Stimulated activated CD4-positive, alpha-beta T cell treated with anti-CD3 and anti-CD28 coated beads, TNF-alpha, amount 100 ng/mL, for 1 hour (primary cell): ENCODE measurements at regions not wholly inside any gene's neighbourhood (a gene's known extent, or its start where the extent isn't known, plus 50 kb on each side); places are given as distances from the start of the nearest gene placed in this dataset.
"Not testable (repeated sequence)": the region's sequence is repeated elsewhere in the genome, so short reads cannot be mapped to it uniquely, and the experiment has no call there.

Source experiments
- DNase-seq, 3 donors: peaks; one replicate each; pipeline ENCODE4 v3.0.0-alpha.2; 2020; ENCODE audit warnings: low read depth in 3 of 3, low spot score in 1 of 3

DNA sequence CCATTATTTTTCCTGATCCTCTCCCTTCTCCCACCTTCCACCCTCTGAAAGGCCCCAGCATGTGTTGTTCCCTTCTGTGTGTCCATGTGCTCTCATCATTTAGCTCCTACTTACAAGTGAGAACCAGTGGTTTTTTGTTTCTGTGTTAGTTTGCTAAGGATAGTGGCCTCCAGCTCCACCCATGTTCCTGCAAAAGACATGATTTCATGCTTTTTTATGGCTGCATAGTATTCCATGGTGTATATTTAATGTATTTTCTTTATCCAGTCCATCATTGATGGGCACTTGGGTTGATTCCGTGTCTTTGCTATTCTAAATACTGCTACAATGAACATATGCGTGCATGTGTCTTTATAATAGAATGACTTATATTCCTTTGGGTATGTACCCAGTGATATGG, 89.4 kb upstream of the C1orf174 start:
- DNase-seq: no peak

DNA sequence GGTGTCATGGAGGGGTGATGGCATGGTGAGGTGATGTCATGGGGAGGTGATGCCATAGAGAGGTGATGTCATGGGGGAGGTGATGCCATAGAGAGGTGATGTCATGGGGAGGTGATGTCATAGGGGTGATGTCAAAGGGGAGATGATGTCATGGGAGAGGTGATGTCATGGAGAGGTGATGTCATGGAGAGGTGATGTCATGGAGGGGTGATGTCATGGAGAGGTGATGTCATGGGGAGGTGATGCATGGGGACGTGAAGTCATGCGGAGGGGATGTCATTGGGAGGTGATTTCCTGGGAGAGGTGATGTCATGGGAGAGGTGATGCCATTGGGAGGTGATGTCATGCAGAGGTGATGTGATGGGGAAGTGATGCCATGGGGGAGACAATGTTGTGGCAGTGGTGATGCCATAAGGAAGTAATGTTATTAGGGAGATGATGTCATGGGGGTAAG, 92.1 kb upstream of the C1orf174 start:
- DNase-seq: no peak

DNA sequence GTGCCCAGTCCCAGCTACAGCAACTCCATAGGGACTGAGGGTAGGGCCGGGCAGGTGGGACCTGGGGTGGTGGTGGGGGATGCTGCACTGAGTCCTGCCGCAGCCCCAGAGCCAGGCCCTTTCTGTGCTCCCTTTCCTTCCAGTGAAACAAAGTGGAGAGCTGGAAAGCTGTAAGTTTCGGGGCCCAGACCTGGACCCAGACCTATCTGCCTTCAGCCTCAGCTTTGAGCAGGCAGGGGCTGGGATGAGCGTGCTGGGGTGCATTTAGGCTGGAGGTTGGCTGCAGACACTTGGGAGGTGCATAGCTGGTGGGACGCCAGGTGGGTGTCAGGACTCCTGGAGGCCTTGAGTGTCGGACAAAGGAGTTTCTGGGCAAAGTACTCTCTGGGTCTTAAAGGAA, 92.7 kb upstream of the C1orf174 start:
- DNase-seq: no peak

DNA sequence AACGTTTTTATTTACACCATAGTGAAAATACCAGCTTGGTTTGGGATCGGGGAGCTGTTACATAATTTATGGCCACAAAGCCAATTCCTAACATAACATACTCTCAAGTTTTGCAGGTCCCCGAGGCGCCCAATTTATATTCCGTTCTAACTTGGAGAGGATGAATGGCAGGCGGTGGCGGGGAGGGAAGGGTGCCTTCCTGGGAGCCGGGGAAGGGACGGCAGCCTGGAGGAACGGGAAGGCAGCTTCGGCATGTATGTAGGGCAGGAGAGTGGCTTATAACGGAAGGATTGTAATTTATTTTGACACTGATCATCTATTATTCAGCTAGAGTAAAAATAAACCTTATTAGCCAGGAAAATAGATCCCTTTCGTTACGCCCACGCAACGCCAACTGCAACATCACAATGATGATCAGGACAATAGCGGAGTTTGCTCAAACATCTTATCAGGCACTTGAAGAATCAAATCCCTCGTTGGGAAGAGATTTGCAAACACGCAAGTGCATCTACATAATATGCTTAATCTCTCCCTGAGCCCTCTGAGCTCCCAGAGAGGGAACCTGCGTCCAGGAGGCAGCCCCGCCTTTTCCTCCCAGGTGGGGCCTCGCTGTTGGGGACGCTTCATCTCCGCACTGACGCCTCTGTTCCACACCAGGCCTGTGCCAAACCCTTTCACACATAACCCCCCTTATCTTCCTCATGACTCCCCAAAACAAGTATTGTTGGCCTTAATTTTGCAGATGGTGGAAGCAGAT, 93.7 kb upstream of the C1orf174 start:
- DNase-seq: no peak

DNA sequence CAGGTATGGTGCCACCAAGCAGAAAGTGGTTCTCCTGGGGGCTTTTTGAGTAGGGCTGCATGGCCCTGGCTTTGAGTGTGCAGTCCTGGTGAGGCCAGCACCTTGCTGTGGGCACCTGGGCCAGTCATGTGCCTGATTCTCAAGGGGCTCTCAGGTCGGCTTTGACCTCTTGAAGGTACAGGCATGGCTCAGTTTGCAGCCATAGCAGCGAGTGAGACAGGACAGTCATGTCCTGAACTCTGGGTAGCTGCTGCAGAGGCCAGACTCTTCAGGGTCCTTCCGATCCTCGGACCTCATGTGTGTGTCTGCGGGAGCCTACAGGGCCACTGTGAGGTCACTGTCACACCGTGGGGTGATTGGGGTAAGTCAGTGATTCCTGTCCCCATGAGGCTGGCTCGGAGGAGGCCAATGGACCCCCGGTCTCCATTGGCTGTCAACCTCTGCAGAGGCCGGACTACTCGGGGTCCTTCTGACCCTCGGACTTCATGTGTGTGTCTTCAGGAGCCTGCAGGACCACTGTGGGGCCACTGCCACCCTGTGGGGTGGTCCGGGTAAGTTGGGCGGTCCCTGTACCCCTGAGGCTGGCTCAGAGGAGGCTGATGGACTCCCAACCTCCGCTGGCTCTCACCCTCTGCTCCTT, 95.2 kb upstream of the C1orf174 start:
- DNase-seq: no peak

DNA sequence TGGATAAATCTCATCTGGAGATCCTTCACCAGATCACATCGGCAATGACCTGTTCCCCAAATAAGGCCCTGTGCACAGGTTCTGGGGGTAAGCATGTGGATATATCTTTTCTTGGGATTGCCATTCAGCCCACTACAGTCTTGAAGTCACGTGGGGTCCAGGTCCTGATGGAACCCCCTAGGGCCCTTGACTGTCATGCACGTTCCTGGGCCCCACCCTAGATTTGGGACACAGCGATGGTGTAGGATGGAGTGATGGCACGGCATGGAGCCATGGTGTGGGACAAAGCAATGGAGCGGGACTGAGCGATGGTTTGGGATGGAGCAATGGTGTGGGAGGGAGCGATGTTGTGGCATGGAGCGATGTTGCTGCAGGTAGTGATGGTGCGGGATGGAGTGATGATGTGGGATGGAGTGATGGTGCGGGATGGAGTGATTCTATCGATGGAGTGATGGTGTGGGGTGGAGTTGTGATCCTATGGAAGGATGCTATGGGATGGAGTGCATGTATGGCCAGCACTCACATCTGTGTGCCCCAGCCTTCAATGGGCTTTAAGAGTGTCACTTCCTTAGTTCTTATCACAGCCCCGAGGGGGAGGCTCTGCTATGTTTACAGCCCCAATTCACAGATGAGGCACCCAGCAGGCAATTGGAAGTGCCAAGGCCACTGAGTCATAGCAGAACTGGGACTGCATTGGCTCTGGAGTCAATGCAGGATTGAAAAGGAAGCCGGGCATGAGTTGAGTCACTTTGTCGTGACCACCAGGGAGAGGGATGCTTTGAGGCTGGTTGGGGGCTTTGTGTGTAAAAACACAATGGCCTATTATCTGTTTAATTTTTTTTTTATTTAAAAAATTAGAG, 97.0 kb upstream of the C1orf174 start:
- no peak for DNase-seq

DNA sequence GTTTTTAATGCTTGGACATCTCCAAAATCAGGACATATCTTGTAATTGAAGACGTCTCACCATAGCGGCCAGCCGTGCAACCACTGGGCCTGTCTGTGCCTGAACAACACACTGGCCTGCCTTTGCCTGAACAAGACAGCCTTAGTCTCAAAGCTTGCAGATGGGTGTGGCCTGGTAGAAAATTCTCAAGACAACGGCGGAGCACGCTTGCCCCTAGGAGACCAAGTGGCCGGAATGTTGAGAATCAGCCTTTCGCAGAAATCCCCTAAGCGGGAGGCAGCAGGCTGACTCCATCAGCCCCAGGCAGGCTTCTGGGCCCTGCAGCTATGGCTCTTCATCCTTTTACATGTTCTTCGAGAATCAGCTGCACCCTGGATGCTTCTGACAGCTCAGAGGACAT, 98.0 kb upstream of the C1orf174 start:
- DNase-seq: no peak

DNA sequence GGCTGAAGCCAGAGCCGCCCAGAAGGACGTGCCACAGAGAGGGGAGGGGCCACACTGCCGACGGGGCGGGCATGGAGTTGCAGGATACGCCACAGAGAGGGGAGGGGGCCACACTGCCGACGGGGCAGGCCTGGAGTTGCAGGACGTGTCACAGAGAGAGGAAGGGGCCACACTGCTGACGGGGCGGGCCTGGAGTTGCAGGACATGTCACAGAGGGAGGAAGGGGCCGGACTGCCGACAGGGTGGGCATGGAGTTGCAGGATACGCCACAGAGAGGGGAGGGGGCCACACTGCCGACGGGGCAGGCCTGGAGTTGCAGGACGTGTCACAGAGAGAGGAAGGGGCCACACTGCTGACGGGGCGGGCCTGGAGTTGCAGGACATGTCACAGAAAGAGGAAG, 99.4 kb upstream of the C1orf174 start:
- DNase-seq: not testable (repeated sequence)

DNA sequence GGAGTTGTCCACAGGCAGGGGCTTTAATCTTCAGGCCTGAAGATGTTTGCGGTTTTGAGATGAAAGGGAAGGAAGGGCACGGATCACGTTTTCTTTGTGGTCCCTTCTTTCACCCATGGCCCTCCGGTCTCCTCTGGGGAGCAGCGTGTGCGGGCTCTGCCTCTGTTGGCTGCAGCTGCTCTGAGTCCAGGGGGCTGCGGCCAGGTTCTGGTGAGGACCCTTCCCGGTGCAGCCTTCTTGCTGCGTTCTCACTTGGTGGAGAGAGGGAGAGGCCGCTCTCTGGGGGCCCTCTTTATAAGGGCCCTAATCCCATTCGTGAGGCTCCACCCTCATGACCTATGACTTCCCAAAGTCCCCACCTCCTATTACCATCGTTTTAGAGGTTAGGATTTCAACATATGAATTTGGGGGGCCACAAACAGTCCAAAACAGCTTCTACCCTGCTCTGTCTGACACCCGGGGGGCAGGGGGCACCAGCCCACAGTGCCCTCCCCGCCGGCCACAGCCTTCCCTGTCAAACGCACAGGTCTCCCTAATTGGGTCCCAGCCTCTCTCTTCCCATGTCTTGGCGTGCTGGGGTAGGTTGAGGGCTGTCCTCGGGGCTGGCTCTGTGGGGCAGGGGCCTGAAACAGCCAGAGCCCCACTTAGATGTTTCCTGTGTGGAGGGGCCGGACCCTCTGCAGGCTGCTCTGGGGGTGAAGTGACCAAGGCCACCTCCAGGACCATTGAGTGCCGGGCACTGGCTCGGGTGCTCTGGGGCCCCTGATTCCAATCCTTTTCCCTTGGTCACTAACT, 100.1 kb upstream of the C1orf174 start:
- DNase-seq: no peak

DNA sequence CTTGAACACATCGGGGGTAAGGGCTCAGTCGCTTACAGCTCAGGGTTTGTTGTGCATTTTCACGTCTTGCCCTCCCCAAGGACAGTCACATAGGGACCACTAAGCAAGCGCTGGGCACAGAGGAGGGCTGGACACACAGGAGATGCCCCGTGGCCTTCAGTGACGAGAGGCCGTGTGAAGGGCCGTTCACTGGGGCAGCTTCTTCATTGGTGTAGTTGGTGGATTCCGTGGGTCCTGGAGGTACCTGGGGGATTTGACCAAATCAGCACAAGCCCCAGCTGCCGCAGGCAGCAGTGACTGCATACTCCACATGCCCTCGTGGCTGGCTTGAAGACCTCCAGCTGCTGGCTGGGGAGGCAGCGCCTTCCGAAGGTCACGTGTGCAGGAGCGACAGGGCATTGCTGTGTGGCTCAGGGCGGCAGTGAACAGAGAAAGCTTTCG, 100.8 kb upstream of the C1orf174 start:
- DNase-seq: no peak

DNA sequence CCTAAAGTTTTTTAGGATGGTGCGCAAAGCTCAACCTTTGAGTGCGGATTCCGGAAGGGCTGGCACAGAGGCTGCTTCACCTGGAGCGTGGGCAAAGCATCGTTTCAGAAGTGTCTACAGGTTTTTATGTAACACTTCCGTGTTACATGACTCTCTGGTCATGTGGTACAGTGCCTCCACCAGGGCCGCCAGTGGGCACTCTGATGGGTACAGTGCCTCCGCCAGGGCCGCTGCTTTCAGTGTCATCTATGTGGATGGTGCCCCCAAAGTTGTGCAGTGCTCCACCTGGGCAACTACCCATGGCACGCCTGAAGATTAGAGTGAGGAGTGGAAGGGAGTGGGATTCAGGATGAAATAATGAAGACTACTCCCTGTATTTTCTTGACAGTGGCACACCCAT, 101.4 kb upstream of the C1orf174 start:
- no peak for DNase-seq

DNA sequence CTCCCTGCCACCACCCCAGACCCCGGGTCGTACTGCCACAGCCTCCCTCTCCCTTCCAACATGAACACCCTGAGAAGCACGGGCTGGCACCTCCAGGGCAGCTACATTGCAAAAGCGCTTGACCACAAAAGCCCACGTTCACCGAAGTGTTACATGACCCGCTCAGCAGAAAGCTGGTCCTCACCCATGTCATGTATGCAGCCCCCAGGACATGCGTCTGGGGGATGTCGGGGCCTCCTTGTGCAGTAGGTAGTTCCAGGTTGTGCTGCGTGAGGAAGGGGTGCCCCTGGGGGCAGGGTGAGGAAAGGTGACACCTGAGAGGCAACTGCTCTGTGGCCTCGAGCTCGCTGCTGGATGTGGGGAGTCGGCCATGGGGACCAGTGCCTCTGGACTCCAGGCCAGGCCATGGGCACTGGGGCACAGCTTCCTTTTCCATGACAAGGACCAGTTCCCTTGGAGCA, 102.0 kb upstream of the C1orf174 start:
- no peak for DNase-seq

DNA sequence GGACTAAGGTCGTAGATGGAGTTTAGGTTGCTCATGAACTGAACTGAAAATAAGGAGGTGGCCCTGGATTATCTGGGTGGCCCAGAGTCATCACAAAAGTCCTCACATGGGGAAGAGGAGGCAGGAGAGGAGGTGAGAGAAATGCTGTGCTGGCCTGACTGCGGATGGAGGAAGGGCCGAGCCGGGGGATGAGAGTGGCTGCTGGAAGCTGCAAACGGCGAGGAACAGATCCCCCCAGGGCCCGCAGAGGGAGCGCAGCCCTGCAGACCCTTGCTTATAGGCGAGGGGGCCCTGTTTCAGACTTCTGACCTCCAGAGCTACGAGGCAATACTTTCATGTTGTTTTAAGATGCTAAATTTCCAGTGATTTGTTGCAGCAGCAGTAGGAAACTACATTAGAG, 102.7 kb upstream of the C1orf174 start:
- no peak for DNase-seq

DNA sequence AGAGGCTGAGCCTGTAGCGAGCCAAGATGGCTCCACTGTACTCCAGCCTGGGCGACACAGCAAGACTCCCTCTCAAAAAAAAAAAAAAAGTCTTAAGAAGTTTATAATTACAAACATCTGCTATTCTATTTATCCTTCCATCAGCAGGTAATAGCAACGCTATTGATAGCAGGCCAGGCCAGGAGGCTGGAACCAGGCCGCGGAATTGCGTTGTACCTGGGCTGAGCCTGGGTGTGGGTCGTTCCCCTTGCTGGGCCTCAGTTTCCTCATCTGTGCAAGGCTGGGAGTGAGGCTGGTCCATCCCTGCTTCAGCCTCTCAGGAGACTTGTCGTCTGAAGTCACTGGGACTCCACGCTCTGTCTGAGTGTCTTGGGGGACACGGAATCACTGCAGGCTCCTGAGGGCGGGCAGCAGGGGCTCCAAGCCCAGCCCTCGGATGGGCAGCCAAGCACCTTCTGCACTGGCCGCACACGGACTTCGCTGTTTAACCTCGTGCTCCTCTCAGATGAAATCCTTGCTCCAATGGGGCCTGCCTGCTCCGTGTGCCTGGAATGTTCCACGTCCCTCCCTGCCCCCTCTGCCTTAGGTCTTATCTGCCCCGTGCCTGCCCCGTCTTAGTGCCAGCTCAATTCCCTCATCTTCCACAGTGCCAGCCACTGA, 103.9 kb upstream of the C1orf174 start:
- no peak for DNase-seq

DNA sequence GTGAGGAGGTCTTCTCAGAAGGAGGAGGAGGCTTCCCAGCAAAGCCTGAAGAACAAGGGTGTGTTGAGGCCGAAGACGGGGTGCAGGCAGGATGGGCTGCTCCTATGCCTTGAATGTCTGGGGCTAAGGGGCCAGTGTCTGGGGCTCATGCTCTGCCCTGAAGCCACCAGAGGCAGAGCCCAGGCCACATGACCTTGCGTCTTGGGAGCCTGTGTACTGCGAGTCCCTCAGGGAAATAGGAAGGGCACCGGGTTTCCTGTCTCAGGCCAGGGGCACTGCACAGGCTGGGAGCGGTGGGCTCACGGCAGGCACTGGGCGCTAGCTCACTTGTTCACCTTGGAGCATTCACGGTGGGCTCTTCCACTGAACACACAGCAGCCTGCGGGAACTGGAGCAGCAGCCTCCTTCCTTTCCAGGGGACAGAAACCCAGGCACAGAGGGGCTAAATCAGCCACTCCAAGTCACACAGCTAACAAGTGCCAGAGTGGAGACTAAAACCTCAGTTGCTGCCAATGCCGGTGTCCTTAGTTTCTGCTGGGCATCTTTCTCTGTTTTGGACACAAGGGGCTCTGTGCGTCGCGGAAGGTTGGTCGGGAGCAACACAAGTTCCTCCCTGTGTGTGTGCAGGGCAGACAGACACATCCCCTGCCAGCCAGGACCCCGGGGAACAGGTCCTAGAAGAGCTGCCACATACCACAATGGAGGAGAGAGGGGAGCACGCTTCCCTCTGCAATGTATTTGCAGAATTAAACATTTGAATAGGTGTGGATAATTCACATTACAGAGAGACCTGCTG, 104.8 kb upstream of the C1orf174 start:
- no peak for DNase-seq

DNA sequence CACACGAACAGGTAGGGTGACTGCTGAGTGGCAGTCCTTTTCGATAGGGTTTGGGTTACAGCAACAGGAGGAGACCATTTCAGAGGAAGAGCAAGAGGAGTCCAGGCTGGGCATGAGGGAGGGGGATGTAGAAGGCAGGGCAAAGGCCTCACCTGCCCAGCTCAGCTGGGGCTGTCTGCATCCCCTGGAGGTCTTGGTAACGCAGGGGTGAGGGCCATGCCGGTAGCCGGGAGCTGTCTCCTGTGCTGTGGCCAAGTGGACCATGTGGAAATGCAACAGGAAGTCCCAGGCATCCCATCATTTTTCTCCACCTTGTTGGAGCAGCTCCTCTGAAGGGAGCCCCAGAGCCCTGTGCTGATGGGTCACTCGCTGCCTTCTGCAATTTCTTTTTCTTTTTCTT, 105.4 kb upstream of the C1orf174 start:
- no peak for DNase-seq

DNA sequence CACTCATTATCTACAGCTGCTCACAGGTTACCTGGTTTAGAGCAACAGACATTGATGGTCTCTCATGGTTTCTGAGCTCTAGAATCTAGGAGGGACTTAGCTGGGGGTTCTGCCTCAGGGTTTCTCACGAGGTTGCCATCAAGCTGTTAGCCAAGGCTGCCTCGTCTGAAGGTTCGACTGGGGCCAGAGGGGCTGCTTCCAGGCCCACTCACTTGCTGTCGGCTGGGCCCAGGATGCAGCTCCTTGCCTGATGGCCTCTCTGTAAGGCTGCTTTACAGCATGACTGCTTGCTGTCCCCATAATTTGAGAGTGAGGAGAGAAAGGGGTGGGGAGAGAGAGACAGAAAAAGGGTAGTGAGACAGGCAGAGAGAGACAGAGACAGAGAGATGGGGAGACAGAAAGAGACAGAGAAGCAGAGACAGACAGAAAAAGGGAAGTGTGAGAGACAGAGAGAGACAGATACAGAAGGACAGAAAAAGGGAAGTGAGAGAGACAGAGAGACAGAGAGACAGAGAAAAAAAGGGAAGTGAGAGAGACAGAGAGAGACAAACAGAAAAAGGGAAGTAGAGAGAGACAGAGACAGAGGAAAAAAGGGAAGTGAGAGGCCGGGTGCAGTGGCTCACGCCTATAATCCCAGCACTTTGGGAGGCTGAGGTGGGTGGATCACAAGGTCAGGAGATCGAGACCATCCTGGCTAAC, 106.8 kb upstream of the C1orf174 start:
- DNase-seq: no peak

DNA sequence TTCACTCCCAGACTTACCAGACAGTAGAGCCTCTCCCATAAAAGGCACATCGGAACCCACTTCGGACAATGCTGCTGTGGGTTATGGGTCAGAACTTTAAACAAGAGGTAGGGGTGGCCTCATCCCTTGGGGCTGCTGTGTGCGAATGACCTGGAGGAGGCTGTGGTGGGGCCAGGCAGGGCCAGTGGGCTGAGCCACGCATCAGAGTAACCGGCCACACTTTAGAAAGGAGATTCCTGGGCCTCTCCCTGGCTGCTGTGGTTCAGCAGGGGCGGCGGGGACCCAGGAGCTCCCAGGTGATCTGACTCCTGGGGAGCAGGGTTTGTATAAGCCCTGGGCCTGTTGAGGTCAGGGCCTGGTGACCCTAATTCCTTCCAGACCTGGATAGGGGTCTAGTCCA, 110.2 kb upstream of the C1orf174 start:
- no peak for DNase-seq
